ENCODE measurements at regions not wholly inside any gene's neighbourhood (a gene's known extent, or its start where the extent isn't known, plus 50 kb on each side); places are given as distances from the start of the nearest gene placed in this dataset.

DNA sequence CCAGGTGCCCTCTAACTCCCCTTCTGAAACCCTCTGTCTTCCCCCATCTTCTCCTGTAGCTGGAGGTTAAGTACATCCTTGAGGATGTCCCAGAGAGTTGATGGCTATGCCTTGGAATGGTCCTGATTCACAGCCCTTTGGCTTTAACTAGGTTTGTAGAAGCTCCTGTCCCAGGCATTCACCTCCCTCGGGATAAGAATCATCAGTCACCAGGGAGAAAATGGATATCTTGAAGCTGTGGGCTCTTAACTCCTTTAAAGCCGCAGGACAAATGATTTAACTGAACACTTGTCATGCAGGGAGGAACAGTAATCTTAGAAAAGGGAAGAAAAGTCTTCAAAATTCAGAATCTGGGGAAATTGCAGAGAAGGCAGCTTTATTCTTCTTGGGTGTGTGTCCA is 139.9 kb downstream of the PSAT1 start:
- TF ChIP-seq CTCF (conservative IDR thresholded peaks at IDR 0.05 in 1 of 2, IDR thresholded peaks at IDR 0.05 in 1 of 2; ENCODE audit: low read depth in 1 of 2, low read length in 2 of 2) (no peak), EZH2 (IDR thresholded peaks at IDR 0.05; ENCODE audit: low read length, missing control alignments) (no peak)
